Activated effector memory CD4-positive, alpha-beta T cell treated with Interleukin-2 at 50 U/mL for 16 hours (primary cell): ENCODE measurements at regions not wholly inside any gene's neighbourhood (a gene's known extent, or its start where the extent isn't known, plus 50 kb on each side); places are given as distances from the start of the nearest gene placed in this dataset.

Source experiments
- DNase-seq: peaks from one replicate; pipeline ENCODE4 v3.0.0-alpha.2; 2020

GRCh38 chr17:71237903-71238538 is 882.8 kb upstream of the SOX9 start:
- DNase-seq: no peak

- no peak for DNase-seq
These were observed 873.3 kb upstream of the SOX9 start for GRCh38 chr17:71247441-71248015.

GRCh38 chr17:71251276-71251675 is 869.5 kb upstream of the SOX9 start:
- no peak for DNase-seq

- no peak for DNase-seq
These were observed 868.9 kb upstream of the SOX9 start for GRCh38 chr17:71251951-71252350.

GRCh38 chr17:71252436-71252835 is 868.4 kb upstream of the SOX9 start:
- DNase-seq: no peak

- DNase-seq: no peak
These were observed 863.7 kb upstream of the SOX9 start for GRCh38 chr17:71257096-71257495.

- DNase-seq: no peak
These were observed 860.4 kb upstream of the SOX9 start for GRCh38 chr17:71260366-71260940.

- DNase-seq: no peak
These were observed 858.2 kb upstream of the SOX9 start for GRCh38 chr17:71262586-71262985.

- DNase-seq: no peak
These were observed 853.2 kb upstream of the SOX9 start for GRCh38 chr17:71267668-71268067.

GRCh38 chr17:71269201-71269600 is 851.6 kb upstream of the SOX9 start:
- DNase-seq: no peak

GRCh38 chr17:71273441-71273840 is 847.4 kb upstream of the SOX9 start:
- DNase-seq: no peak

- DNase-seq: no peak
These were observed 844.7 kb upstream of the SOX9 start for GRCh38 chr17:71276079-71276478.

GRCh38 chr17:71283486-71283885 is 837.3 kb upstream of the SOX9 start:
- no peak for DNase-seq

GRCh38 chr17:71284032-71284755 is 836.6 kb upstream of the SOX9 start:
- no peak for DNase-seq

- no peak for DNase-seq
These were observed 834.2 kb upstream of the SOX9 start for GRCh38 chr17:71286625-71287024.

GRCh38 chr17:71287071-71287823 is 833.6 kb upstream of the SOX9 start:
- no peak for DNase-seq

GRCh38 chr17:71292006-71292405 is 828.8 kb upstream of the SOX9 start:
- DNase-seq: no peak

GRCh38 chr17:71296005-71296404 is 824.8 kb upstream of the SOX9 start:
- no peak for DNase-seq

GRCh38 chr17:71301063-71301462 is 819.8 kb upstream of the SOX9 start:
- no peak for DNase-seq

- DNase-seq: no peak
These were observed 817.9 kb upstream of the SOX9 start for GRCh38 chr17:71302721-71303549.

GRCh38 chr17:71304498-71305158 is 816.2 kb upstream of the SOX9 start:
- DNase-seq: no peak

- DNase-seq: no peak
These were observed 807.0 kb upstream of the SOX9 start for GRCh38 chr17:71313866-71314265.
